ENCODE measurements at regions not wholly inside any gene's neighbourhood (a gene's known extent, or its start where the extent isn't known, plus 50 kb on each side); places are given as distances from the start of the nearest gene placed in this dataset.
A peak's percentile ranks its signal among the peaks of the same experiment; 100 is the strongest.

DNA sequence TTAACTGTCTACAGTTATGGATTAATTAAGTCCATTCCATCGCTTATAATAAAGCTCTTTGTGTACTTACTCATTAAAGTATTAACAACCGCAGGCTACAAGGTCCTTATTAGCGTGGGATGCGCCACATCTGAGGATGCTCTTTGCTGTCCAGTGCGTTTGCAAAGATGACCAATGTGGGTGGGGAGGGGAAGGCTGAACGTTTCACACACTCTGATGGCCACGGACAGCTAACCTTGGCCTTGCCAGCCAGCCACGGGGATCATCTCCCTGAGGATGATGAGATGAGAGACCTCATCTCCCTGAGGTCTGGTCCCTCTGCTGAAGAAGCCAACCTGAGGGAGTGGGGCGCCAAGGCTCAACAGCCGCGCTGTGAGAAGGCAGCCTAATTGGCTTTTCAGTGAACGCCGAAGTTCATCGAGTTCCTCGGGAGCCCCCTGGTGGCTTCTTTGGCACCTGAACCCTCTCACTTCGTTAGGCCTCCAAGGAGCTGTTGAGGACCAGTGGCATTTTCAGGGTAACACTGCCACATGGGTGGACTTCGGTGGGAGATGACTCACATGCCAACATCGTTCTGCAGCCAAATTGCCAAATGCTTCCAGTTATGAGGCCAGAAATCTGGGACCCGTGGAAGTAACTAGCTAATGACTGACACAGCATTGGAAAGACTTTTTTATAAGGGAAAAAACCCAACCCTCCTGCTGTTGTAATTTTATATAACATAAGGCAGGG, 69.3 kb upstream of the SEC11C start:
- no peaks in the 10 kb centered on the region for H3K4me1 ChIP-seq (replicated peaks in 1 of 2; ENCODE audit: control insufficient read depth in 2 of 2, insufficient read depth in 2 of 2, low read length in 2 of 2)
- peaks cover 0 to 7% of the 10 kb centered on the region in 2 experiments; a peak in 1 of 5 replicates for H3K27me3 ChIP-seq (ENCODE audit: control insufficient read depth in 2 of 2, insufficient read depth in 2 of 2, low read length in 2 of 2)
- no peak overlapping the region for H3K4me3 ChIP-seq
- peak; percentile 47 to 67 (median 54) for DNase-seq (ENCODE audit: extremely low read depth in 1 of 4, low spot score in 3 of 4)
- no peak overlapping the region for H2AFZ ChIP-seq (ENCODE audit: low read depth, low read length)
- 2% methylated on average over 19 of the region's 19 CpGs for WGBS (ENCODE audit: insufficient coverage, low coverage, missing lambda C conversion rate)
- H3K9me1 ChIP-seq (ENCODE audit: control insufficient read depth, insufficient read depth, low read length): no peaks in the 10 kb centered on the region
- ATAC-seq: peak; percentile 90
- ChIA-PET POLR2A (interaction anchor here (1.0 kb wide), 1 partner anchor 287 kb away, joined by 3 read pairs; no protein-coding TSS in a partner anchor), CTCF (ENCODE audit: low intra/inter-chr PET ratio) (interaction anchor here (0.8 kb wide), 1 partner anchor 289 kb away, joined by 4 read pairs; no protein-coding TSS in a partner anchor)
- in situ Hi-C loops (cut with MboI): loop anchor here (10.0 kb wide), 1 partner anchor 536 kb away; no protein-coding TSS in a partner anchor
- H3K4me2 ChIP-seq (ENCODE audit: insufficient read depth, low read length): no peak overlapping the region
- peak; percentile 54 for FAIRE-seq
- H3K27ac ChIP-seq (ENCODE audit: extremely low read depth, low read depth, low read length): no peak overlapping the region
- H3K79me2 ChIP-seq (ENCODE audit: control insufficient read depth, insufficient read depth, low read length): no peaks in the 10 kb centered on the region
- H4K20me1 ChIP-seq (replicated peaks; ENCODE audit: control insufficient read depth, insufficient read depth, low read length): no peaks in the 10 kb centered on the region; the same call in 1 of the 2 replicates
- no peak for TF ChIP-seq L3MBTL2 (IDR thresholded peaks at IDR 0.05)
- peak; percentile 60; the same call in 1 of the 2 replicates for TF ChIP-seq SMC3 (conservative IDR thresholded peaks at IDR 0.05; ENCODE audit: insufficient read depth, low read depth, low read length)
- TF ChIP-seq, protein P1, sequence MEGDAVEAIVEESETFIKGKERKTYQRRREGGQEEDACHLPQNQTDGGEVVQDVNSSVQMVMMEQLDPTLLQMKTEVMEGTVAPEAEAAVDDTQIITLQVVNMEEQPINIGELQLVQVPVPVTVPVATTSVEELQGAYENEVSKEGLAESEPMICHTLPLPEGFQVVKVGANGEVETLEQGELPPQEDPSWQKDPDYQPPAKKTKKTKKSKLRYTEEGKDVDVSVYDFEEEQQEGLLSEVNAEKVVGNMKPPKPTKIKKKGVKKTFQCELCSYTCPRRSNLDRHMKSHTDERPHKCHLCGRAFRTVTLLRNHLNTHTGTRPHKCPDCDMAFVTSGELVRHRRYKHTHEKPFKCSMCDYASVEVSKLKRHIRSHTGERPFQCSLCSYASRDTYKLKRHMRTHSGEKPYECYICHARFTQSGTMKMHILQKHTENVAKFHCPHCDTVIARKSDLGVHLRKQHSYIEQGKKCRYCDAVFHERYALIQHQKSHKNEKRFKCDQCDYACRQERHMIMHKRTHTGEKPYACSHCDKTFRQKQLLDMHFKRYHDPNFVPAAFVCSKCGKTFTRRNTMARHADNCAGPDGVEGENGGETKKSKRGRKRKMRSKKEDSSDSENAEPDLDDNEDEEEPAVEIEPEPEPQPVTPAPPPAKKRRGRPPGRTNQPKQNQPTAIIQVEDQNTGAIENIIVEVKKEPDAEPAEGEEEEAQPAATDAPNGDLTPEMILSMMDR (IDR thresholded peaks at IDR 0.05 in 2 of 3, conservative IDR thresholded peaks at IDR 0.05 in 1 of 3; ENCODE audit: insufficient read depth in 2 of 3, low read depth in 1 of 3, low read length in 3 of 3): peak; percentile 60 to 68 (median 63)
- peak; percentile 47 to 62 for TF ChIP-seq RAD21 (CRISPR knock-in tag; conservative IDR thresholded peaks at IDR 0.05 in 1 of 2, IDR thresholded peaks at IDR 0.05 in 1 of 2)
- BruUV-seq (replicated peaks): no TSS peak
- intact Hi-C loops (cut with micrococcal nuclease): loop anchor here (5.0 kb wide), 1 partner anchor 293 kb away; no protein-coding TSS in a partner anchor
- no peaks in the 10 kb centered on the region for H3K36me3 ChIP-seq (ENCODE audit: control insufficient read depth, insufficient read depth, low read length)
- H3K9ac ChIP-seq (ENCODE audit: insufficient read depth in 1 of 2, low read depth in 2 of 2, low read length in 2 of 2): no peak overlapping the region
- no peaks in the 10 kb centered on the region for H3K9me3 ChIP-seq (replicated peaks; ENCODE audit: control insufficient read depth, insufficient read depth, low read depth, low read length)
